ACC112 (cell line): ENCODE measurements at regions not wholly inside any gene's neighbourhood (a gene's known extent, or its start where the extent isn't known, plus 50 kb on each side); places are given as distances from the start of the nearest gene placed in this dataset.
A peak's percentile ranks its signal among the peaks of the same experiment; 100 is the strongest.

Experiments
- H2AFZ ChIP-seq: fragments of 200-600 bp; sonication (generic); one replicate; pipeline ENCODE4 v1.6.0; 2017; ENCODE audit warnings: antibody characterized with exemption, low read length; ENCODE audit not compliant: unreplicated experiment
- H3K27ac ChIP-seq: fragments of 200-600 bp; sonication (generic); 2 replicates; pipeline ENCODE4 v1.5.1; 2014; ENCODE audit warnings: low read depth, mild to moderate bottlenecking, antibody characterized with exemption, low read length, moderate library complexity
- H3K27me3 ChIP-seq: fragments of 200-600 bp; sonication (generic); 2 replicates; pipeline ENCODE4 v1.6.1; 2014; ENCODE audit warnings: mild to moderate bottlenecking, antibody characterized with exemption, low read length, moderate library complexity, mixed read lengths; ENCODE audit not compliant: insufficient read depth
- H3K36me3 ChIP-seq: fragments of 200-600 bp; sonication (generic); 2 replicates; pipeline ENCODE4 v1.6.1; 2016; ENCODE audit warnings: mild to moderate bottlenecking, antibody characterized with exemption, low read length, moderate library complexity, mixed read lengths; ENCODE audit not compliant: insufficient read depth
- H3K4me1 ChIP-seq: fragments of 200-600 bp; sonication (generic); one replicate; pipeline ENCODE4 v1.6.1; 2016; ENCODE audit warnings: low read length, mixed read lengths; ENCODE audit not compliant: insufficient read depth, unreplicated experiment, control insufficient read depth
- H3K4me3 ChIP-seq: fragments of 200-600 bp; sonication (generic); 2 replicates; pipeline ENCODE4 v1.5.1; 2014; ENCODE audit warnings: mild to moderate bottlenecking, low read depth, low read length
- H3K79me2 ChIP-seq: fragments of 200-600 bp; sonication (generic); one replicate; pipeline ENCODE4 v1.6.0; 2016; ENCODE audit warnings: low read length; ENCODE audit not compliant: control insufficient read depth, unreplicated experiment, insufficient read depth

DNA sequence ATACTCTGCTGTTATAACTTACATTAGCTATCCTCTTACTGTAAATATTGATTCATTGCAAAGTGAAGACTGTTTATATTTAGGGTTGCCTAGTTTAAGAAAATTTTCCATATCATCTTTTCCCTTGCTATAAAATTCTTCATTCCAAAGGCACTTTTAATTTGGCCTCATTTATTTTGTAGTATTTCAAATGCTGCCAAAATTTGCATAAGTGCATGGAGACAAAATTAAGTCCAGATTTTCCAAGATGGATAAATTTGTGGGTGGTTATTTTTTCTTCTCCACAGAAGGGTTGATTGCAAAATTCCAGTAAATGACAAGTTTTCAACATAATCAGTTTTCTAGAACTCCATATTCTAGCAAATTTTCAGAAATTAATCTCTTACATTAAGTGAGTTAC is 141.5 kb upstream of the MTAP start:
- Histone ChIP-seq H3K4me3 (no peak overlapping the region), H3K27me3 (no peaks in the 10 kb centered on the region), H3K27ac (no peak overlapping the region), H3K79me2 (no peaks in the 10 kb centered on the region), H3K36me3 (no peaks in the 10 kb centered on the region), H3K4me1 (peaks cover 34% of the 10 kb centered on the region), H2AFZ (no peak overlapping the region)

- Histone ChIP-seq H2AFZ (no peak overlapping the region), H3K4me1 (peaks cover 31% of the 10 kb centered on the region), H3K79me2 (no peaks in the 10 kb centered on the region), H3K4me3 (no peak overlapping the region), H3K36me3 (no peaks in the 10 kb centered on the region), H3K27ac (no peak overlapping the region), H3K27me3 (no peaks in the 10 kb centered on the region)
Measured at GRCh38 chr9:21661626-21662025, 140.8 kb upstream of the MTAP start.

DNA sequence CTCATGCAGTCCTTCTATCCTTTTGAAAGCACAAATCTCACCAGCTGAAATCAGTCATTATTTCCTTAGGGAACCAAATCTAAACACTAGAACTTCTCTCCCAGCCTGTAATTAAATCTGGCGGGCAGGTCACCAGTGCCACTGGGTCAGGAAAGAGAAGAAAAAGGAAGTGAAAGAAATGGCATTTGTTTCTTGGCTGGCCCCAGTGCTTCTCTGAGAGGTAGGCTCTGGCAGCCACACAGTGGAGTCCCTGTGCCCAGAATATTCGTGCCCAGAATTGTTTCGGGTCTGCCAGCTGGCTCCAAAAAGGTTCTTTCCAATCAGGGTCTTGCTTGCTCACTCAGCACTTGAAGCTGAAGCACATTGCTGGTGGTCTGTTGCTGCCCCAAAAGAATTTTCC is 133.9 kb upstream of the MTAP start:
- Histone ChIP-seq H3K4me1 (peaks cover 28% of the 10 kb centered on the region), H3K27ac (no peak overlapping the region), H3K79me2 (no peaks in the 10 kb centered on the region), H3K36me3 (no peaks in the 10 kb centered on the region), H2AFZ (peak overlapping the region; percentile 76), H3K4me3 (peak overlapping the region; percentile 27; the same call in 1 of the 2 replicates), H3K27me3 (no peaks in the 10 kb centered on the region)

GRCh38 chr9:21669701-21670100 is 132.7 kb upstream of the MTAP start:
- Histone ChIP-seq H2AFZ (no peak overlapping the region), H3K36me3 (no peaks in the 10 kb centered on the region), H3K27me3 (no peaks in the 10 kb centered on the region), H3K27ac (no peak overlapping the region), H3K4me3 (no peak overlapping the region), H3K4me1 (peaks cover 32% of the 10 kb centered on the region), H3K79me2 (no peaks in the 10 kb centered on the region)

GRCh38 chr9:21670374-21670773 is 132.1 kb upstream of the MTAP start:
- H2AFZ ChIP-seq, result peak overlapping the region; percentile 10
- no peaks in the 10 kb centered on the region for H3K36me3 ChIP-seq
- no peak overlapping the region for H3K27ac ChIP-seq
- H3K4me3 ChIP-seq, result no peak overlapping the region
- H3K79me2 ChIP-seq, result no peaks in the 10 kb centered on the region
- H3K27me3 ChIP-seq, result no peaks in the 10 kb centered on the region
- peaks cover 39% of the 10 kb centered on the region for H3K4me1 ChIP-seq

GRCh38 chr9:21672140-21672539 is 130.3 kb upstream of the MTAP start:
- H2AFZ ChIP-seq, result peak overlapping the region; percentile 19
- peaks cover 54% of the 10 kb centered on the region for H3K4me1 ChIP-seq
- no peaks in the 10 kb centered on the region for H3K27me3 ChIP-seq
- H3K27ac ChIP-seq, result peak overlapping the region; percentile 7; the same call in 1 of the 2 replicates
- H3K36me3 ChIP-seq, result no peaks in the 10 kb centered on the region
- no peaks in the 10 kb centered on the region for H3K79me2 ChIP-seq
- H3K4me3 ChIP-seq, result no peak overlapping the region

GRCh38 chr9:21672761-21673160 is 129.7 kb upstream of the MTAP start:
- H3K4me1 ChIP-seq, result peaks cover 54% of the 10 kb centered on the region
- H3K36me3 ChIP-seq, result no peaks in the 10 kb centered on the region
- H3K4me3 ChIP-seq, result no peak overlapping the region
- no peak overlapping the region for H2AFZ ChIP-seq
- no peaks in the 10 kb centered on the region for H3K79me2 ChIP-seq
- H3K27ac ChIP-seq, result peak overlapping the region; percentile 7; the same call in 1 of the 2 replicates
- no peaks in the 10 kb centered on the region for H3K27me3 ChIP-seq

DNA sequence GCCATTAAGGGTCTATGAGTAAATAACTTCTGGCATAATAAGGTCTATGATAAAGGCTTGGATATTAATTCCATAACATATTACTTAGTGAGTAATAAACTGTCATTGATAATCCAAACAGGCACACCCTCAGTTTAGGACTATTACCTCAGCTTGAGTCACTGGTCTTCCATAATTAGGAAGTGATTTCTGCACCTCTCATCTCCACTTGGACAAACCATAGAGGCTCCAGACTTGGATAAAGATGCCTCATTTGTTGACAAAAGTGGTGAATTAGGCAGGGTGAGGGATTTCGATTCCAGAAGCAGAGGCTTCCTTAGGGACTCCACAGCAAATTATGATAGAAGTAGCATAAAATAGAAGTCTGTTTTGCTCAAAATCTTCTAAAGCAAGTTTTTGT is 127.5 kb upstream of the MTAP start:
- Histone ChIP-seq H3K27ac (peak overlapping the region; percentile 95), H3K79me2 (no peaks in the 10 kb centered on the region), H3K4me3 (no peak overlapping the region), H2AFZ (peak overlapping the region; percentile 16), H3K36me3 (no peaks in the 10 kb centered on the region), H3K4me1 (peaks cover 59% of the 10 kb centered on the region), H3K27me3 (no peaks in the 10 kb centered on the region)

GRCh38 chr9:21677387-21677786 is 125.0 kb upstream of the MTAP start:
- Histone ChIP-seq H3K79me2 (peaks cover 8% of the 10 kb centered on the region), H3K4me3 (peak overlapping the region; percentile 55), H3K4me1 (peaks cover 64% of the 10 kb centered on the region), H2AFZ (peak overlapping the region; percentile 4), H3K27me3 (no peaks in the 10 kb centered on the region), H3K27ac (peak overlapping the region; percentile 95), H3K36me3 (no peaks in the 10 kb centered on the region)

DNA sequence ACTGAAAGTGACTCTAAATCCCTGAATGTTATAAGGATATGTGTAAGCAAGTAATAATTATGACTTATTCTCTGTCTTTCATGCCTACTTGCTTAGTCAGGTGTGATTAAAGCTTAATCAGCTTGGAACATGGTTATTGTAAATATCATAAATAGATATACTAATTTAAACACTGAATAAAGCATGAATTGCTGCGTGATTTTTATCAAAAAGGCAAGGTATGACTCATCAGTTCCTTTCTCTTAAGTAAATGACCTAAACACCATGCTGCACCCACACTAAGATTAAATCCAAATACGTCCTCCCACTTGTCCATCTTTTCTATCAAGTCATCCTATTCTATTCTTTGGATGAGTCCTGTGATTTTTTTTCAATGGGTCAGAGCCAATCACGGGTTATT is 124.6 kb upstream of the MTAP start:
- Histone ChIP-seq H2AFZ (peak overlapping the region; percentile 4), H3K79me2 (peaks cover 8% of the 10 kb centered on the region), H3K27me3 (no peaks in the 10 kb centered on the region), H3K36me3 (no peaks in the 10 kb centered on the region), H3K4me3 (peak overlapping the region; percentile 55), H3K4me1 (peaks cover 67% of the 10 kb centered on the region), H3K27ac (peak overlapping the region; percentile 95)

GRCh38 chr9:21679432-21679831 is 123.0 kb upstream of the MTAP start:
- peaks cover 8% of the 10 kb centered on the region for H3K79me2 ChIP-seq
- no peak overlapping the region for H2AFZ ChIP-seq
- peak overlapping the region; percentile 31; the same call in 1 of the 2 replicates for H3K4me3 ChIP-seq
- peaks cover 81% of the 10 kb centered on the region for H3K4me1 ChIP-seq
- H3K27me3 ChIP-seq, result no peaks in the 10 kb centered on the region
- no peaks in the 10 kb centered on the region for H3K36me3 ChIP-seq
- H3K27ac ChIP-seq, result peak overlapping the region; percentile 95
